Vagina (tissue), 2 donors: ENCODE measurements at regions not wholly inside any gene's neighbourhood (a gene's known extent, or its start where the extent isn't known, plus 50 kb on each side); places are given as distances from the start of the nearest gene placed in this dataset.

Source experiments
- POLR2A ChIP-seq, 2 donors: fragments of 450-650 bp; IDR thresholded peaks; one replicate each; pipeline ENCODE4 v1.6.1; 2017; ENCODE audit warnings: antibody characterized with exemption in 2 of 2, mild to moderate bottlenecking in 2 of 2, moderate library complexity in 2 of 2
- POLR2AphosphoS5 ChIP-seq, 2 donors: sonication (generic); formaldehyde crosslinking; IDR thresholded peaks; one replicate each; pipeline ENCODE4 v1.9.0; 2017; ENCODE audit warnings: antibody characterized with exemption in 2 of 2, mild to moderate bottlenecking in 2 of 2, low read depth in 1 of 2; ENCODE audit not compliant: insufficient read depth in 1 of 2
- TF ChIP-seq, protein P1 (sequence below), 3 experiments: fragments of 450-650 bp in 2 of 3; fragments of 200-600 bp in 1 of 3; sonication (generic) in 1 of 3; IDR thresholded peaks; one replicate each; pipeline ENCODE4 v1.5.1; 2017 to 2019; ENCODE audit warnings: antibody characterized with exemption in 3 of 3, mild to moderate bottlenecking in 2 of 3, moderate library complexity in 2 of 3

DNA sequence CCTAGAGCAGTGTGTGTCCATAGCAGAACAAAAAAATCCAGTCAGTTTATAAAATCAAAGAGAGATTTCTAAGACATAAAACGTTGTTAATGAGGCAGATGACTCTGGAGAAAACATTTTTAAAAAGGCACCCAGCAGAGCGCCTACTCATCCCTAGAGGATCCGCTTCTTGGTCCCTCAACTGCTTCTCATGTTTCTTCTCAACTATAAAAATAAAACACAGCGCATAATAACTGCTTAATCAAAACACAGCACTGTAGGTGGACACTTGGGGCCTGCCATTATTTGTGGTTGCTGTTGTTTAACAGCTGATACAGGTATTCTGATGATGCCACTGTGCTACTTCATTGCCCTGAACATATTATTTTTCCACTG is 347.9 kb downstream of the FGF9 start:
- TF ChIP-seq, protein P1, sequence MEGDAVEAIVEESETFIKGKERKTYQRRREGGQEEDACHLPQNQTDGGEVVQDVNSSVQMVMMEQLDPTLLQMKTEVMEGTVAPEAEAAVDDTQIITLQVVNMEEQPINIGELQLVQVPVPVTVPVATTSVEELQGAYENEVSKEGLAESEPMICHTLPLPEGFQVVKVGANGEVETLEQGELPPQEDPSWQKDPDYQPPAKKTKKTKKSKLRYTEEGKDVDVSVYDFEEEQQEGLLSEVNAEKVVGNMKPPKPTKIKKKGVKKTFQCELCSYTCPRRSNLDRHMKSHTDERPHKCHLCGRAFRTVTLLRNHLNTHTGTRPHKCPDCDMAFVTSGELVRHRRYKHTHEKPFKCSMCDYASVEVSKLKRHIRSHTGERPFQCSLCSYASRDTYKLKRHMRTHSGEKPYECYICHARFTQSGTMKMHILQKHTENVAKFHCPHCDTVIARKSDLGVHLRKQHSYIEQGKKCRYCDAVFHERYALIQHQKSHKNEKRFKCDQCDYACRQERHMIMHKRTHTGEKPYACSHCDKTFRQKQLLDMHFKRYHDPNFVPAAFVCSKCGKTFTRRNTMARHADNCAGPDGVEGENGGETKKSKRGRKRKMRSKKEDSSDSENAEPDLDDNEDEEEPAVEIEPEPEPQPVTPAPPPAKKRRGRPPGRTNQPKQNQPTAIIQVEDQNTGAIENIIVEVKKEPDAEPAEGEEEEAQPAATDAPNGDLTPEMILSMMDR (IDR thresholded peaks at IDR 0.05) = no peak
- no peak for TF ChIP-seq POLR2A (IDR thresholded peaks at IDR 0.05)
- TF ChIP-seq POLR2AphosphoS5 (IDR thresholded peaks at IDR 0.05; ENCODE audit: insufficient read depth in 1 of 2, low read depth in 1 of 2) = no peak
